NCI-H345 treated with DMSO at 0.1 percent for 48 hours (cell line): ENCODE measurements at regions not wholly inside any gene's neighbourhood (a gene's known extent, or its start where the extent isn't known, plus 50 kb on each side); places are given as distances from the start of the nearest gene placed in this dataset.
A peak's percentile ranks its signal among the peaks of the same experiment; 100 is the strongest.

ENCODE experiments used
- DNase-seq: peaks from one replicate; lab custom pipeline; 2025; ENCODE audit not compliant: unreplicated experiment; lab: John Stamatoyannopoulos, UW

DNA sequence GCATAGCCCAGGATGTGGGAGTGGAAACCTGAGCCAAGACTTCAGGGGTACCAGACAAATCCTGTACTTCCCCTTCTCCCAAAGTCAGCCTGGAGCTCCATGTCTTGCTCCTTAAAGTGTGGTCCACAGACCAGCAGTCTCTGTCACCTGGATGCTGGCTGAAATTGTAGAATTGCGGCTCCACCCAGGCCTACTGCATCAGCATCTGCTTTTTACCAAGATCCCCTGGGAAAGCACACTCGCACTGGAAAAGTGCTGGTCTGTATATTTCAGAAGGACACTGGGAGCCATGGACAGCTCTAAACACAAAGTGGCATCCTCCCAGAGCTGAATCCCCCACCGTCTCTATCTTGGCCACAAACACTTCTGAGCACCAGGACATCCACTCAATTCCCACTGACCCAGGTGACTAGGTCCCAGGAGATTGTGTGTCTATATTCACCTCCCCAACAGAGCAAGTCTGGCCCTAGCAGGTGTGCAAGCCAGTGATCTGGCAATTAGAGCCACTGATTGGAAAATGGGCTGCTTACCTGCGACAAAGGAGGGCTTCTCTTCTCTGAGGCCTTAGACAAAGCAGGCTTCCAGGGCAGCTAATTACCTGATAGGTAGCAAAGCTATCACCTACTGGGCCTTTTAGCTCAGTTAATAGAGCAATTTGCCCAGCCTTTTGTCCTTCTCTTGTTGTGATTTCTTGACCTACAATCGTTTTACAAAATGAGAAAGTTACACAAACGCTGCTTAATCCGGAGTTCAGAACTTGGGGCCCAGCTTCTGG is 443.3 kb downstream of the MN1 start:
- DNase-seq = no peak

DNA sequence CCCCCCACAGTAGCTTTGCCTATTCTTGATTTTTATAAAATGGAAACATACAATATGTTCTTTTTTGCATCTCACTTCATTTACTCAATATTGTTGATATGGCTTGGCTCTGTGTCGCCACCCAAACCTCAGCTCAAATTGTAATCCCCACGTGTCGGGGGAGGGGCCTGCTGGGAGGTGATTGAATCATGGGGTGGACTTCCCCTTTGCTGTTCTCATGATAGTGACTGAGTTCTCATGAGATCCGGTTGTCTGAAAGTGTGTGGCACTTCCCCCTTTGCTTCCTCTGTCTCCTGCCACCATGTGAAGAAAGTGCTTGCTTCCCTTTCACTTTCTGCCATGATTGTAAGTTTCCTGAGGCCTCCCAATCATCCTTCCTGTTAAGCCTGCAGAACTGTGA is 431.3 kb downstream of the MN1 start:
- no peak for DNase-seq

DNA sequence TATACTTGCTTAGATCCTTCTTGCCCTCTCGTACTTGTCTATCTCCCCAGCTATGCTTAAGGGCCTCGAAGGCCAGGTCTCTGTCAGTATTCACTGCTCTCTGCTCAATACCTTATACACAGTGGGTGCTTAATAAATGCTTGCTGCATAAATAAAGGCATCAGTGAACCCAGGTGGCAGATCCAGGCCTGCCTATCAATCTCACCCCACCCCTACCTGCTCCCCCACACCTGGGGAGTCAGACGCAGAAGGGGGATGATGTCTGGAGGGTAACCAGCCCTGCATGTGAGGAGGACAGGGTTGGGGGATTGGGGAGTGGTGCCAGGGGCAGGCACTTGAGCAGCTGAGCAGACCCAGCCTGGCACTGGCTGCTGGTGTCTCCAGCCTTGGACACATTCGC is 430.6 kb downstream of the MN1 start:
- no peak for DNase-seq

DNA sequence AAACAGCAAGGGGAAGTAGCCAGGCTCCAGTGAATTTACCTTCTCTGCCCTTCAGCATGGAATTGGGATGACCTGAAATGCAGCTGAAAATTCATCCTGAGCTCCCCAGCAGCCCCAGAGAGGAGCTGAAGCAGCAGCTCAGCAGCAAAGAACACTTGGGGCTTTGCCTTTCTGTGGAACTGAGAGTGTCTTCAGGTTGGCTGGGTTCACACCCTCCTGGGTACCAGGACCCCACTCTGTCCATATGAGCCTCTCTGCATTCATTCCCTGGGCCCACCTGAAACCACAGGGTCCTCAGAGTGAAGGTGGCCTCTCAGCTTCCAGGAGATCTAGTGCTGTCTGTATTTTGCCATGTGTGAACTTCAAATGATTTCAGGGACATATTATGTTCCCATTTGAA is 429.2 kb downstream of the MN1 start:
- no peak for DNase-seq

DNA sequence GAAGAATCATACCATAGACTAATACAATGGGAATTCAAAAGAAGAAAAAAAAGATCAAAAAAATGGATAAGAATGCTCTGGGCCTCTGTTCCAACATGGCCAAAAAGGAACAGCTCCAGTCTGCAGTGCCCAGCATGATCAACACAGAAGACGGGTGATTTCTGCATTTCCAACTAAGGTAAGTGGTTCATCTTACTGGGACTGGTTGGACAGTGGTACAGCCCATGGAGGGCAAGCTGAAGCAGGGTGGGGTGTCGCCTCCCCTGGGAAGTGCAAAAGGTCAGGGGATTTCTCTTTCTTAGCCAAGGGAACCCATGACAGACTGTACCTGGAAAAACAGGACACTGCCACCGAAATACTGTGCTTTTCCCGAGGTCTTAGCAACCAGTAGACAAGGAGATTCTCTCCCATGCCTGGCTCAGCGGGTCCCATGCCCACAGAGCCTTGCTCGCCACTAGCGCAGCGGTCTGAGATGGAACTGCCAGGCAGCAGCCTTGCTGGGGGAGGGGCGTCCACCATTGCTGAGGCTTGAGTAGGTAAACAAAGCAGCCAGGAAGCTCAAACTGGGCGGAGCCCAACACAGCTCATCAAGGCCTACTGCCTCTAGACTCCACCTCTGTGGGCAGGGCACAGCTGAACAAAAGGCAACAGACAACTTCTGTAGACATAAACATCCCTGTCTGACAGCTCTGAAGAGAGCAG is 428.4 kb downstream of the MN1 start:
- no peak for DNase-seq

DNA sequence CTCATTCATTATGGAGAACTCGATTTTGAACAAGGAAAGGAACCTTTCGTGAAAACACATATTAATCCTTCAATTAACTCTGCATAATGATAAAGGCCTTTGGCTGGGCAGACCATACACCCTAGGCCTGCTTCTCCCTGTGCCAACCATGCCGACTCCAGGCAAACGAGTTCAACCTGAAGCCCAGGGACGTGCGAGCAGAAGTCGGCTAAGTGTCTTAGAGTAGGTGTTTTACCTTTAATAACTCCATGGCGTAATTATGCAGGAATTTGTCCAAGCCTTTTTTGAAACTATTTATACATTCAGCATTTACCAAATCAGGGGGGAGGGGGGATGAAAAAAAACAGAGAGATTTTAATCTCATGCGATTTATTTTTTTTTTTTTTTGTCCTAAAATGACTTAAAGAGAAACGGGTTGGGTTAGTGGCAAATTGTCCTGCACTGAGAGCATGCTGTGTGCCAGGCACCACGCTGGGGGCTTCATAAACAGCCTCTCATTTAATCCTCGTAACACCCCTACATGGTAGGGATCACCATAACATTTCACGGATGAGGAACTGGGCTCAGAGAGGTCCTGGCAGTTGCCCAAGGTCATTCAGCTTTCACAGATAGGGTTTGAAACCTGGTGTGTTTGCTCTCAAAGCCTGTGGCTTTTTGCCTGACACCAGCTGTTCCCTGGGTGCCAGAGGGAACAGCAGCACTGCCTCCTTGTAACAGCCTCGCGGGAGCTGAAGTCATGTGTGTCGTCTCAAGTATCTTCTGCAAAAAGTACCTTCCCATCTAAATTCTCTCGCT is 423.9 kb downstream of the MN1 start:
- peak; percentile 78 for DNase-seq

DNA sequence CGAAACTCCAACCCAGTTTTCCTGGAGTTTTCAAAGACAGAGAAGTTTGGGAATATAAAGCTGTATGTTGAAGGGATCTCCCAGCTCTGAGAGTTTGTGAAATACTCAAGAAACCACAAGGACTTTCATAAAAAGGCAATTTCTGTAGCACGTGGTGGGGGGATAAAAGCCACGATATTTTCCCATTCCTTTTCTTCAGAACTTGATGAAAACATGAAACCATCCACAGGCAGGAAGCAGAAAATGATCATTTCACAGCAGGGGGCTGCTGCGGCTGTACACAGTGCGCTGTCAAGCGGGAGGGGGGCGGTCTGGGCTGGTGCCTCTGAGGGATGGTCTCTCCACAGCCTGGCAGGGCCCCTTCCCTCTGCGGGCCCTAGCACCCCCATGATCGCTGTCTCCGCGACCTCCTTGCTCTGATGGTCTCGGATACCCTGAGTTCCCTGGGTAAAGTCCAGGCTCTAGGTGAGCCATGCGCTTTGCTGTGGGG is 423.2 kb downstream of the MN1 start:
- DNase-seq = peak; percentile 10

DNA sequence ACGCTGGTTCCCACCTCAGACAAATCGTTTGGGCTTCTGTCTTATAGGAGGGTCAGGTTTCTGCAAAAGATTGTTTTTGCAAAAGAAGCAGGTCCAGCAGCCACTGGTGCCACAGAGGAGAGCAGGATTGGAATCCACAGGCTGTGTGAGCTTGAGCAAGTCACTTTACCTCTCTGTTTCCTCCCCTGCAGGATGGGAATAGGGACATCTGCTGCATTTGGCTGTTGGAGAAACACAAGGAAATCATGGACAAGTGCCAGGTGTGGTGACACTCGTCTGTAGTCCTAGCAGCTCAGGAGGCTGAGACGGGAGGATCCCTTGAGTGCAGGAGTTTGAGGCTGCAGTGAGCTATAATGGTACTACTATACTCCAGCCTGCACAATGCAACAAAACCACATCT is 422.6 kb downstream of the MN1 start:
- no peak for DNase-seq

DNA sequence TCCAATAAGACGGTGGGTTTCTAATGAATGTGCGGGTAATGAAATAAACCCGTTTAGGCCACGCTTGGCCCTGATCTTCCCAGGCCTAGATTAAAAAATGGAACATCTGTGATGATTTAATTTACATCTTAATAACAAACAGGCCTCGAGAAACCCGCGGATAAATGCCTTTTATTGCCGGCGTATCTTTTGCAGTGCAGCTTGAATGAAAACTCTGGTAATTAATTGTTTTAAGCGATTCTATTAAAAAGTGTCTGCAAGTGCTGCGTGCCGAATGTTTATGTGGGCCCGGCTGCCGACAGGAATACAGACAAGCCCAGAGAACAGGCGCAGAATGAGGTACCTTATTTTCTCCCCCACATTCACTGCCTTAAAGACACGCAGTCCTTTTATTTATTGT is 420.7 kb downstream of the MN1 start:
- DNase-seq = no peak

DNA sequence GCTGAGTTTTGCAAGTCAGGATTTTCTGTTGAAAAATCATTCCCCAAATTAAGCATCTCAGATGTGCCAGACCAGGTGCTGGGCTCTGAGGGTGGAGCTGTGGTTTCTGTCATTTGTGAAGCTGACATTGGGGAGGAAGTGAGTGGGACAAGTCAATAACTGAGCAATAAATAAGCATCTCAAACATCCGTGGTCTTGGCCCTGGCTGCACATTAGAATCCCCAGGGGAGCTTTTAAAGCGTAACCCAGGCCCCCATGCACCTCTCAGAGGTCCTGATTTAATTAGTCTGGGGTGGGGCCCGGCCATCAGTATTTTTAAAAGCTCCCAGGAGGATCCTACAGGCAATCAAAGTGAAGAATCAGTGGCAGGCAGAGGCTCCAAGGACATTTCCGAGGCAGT is 420.0 kb downstream of the MN1 start:
- no peak for DNase-seq

DNA sequence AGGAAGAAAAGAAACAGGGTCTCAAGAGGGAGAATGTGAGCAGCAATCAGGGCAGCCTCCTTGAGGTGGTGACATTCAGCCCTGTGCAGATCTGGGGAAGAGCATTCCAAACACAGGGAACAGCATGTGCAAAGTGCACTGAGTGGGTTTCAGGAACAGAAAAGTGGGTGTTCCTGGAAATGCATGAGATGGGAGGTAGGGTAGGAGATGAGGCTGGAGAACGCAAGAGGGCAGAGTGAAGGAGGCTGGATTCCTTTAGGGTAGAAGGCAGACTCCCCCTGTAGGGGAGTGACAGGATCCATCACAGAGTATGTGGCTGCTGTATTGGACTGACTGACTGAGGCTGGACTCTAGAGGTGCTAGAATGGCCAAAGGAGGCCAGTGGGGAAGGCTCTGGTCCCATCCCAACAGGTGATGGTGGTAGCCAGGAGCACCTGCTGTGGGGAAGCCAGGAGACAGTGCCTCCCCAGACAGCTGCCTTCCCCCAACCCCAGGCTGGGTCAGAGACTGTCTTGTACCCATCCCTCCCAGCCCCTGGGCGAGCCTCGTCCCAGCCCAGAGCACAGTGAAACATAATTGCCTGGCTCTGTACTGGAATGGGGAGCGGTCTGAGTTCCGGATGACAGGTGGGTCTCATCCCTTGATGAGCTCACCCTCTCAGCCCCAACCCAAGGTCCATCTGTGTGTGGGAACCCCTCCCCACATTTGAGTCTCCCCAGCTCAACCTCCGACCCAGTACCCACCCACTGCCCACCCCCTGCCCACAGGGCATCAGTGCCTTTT is 419.4 kb downstream of the MN1 start:
- no peak for DNase-seq

DNA sequence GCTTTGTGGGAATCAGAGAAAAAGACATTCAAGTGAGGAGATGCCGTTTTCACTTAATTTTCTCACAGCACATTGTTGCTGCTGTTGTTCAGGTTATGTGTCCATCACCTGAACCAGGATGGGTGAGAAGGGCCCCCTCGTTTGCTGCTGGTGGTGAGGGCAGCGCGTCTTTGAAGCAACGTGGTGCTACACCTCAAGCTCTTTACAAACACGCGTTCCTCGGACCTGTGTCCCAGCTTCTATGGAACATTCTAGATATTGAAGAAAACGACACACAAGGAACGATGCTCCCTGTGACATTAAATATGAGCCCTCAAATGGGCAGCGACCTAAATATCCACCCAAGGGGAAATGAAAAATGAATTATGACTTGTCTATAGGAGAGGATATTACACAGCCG is 418.6 kb downstream of the MN1 start:
- no peak for DNase-seq

DNA sequence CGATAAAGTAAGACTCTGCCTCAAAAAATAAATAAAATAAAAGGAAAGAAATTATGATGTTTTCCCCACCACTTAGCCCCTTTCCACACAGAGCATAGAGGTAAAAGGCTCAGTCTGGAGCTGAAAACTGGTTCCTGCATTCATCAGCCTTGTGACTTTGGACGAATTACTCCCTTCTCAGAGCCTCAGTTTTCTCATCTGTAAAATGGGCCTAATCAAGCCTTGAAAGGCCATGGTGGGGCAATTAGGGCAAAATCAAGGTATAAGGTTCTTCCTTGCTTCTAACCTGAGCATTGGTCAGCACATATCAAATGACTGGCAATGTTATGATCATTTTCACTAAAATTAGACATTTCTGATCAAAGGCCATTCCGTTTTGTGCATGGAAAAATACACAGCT is 417.7 kb downstream of the MN1 start:
- no peak for DNase-seq

DNA sequence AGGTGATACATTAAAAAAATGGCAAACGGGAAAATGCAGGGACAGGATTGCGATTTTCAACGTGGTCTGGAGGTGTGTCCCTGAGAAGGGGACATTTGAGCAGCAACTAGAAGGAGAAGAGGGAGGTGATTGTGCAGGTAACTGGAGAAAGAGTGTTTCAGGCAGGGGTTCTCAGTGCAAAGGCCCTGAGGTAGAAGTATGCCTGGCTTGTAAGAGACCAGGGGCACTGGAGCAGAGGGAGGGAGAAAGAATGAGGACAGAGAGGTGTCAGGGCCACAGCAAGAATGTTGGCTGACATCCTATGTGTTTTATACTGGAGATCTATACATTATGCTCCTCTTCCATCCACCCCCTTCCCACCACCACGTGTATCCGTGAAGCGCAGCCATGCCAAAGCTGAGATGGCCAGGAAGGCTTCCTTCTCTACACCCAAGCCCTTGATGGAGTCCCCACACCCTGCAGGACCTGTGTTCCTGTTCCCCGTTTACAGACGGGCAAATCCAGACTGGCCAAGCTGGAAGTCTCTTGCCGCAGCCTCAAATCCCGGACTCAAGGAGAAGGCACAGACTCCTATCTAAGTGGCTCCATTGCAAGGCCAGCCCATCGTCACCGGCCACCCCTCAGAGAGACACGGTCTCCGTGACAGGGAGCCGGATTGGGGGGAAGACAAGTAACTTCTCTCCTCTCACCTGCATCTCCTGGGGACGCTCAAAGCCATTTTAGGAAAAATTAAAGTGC is 416.1 kb downstream of the MN1 start:
- no peak for DNase-seq

DNA sequence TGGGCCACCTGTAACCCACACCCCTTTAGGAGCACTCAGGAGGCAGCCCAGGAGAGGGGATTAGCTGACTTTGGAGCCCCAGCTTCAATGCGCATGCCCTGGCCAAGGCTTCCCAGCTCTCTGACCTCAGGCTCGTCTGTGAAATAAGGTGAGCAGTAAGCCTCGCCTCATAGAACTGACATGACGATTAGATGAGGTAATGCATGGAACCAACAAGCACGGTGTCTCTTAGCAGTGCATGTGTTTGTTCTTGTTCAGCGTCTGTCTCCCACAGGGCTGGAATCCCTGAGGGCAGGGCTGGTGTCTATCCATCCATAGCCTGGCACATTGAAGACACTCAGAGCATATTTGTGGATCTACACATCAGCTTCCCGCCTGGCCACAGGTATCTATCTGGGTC is 415.4 kb downstream of the MN1 start:
- peak; percentile 55 for DNase-seq

DNA sequence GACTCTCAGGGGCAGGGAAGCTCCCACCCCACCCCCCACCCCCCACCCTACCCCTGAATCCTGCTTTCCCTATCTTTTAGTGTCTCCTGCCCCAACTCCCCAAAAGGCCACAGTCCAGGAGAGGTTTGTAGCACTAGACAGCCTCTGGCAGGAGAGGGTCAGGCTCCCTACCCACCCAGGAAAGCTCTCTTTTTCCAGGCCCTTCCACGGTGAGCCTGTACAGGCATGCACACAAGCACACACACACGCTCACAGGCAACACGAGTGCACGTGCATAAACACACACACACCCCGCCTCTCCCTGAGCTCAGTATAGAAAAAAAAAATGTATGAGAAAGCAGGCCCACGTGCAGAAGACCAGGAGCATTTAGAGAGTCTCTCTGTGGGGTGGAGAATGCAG is 414.0 kb downstream of the MN1 start:
- DNase-seq = no peak

DNA sequence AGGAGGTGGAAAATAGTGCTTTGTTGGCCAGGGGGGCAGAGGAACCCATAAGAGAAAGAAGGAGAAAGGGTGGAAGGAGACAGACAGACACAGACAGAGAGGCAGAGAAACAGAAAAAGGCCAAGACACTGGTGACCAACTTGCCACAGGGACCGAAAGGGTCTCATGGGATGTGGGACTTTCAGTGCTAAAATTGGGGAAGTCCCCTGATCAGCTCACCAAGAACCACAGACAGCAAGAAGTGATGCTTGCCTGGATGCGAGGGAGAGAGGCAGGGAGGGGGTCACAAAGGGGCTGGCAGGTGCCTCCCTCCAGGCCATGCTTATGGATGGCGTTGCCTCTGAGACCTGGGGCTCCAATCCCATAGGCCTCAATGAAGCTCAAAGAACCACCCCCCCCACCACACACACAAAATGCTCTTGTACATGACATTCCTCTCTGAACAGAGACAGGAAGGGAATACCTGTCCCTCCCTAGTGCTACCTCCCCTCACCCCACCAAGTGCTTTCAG is 413.4 kb downstream of the MN1 start:
- no peak for DNase-seq

DNA sequence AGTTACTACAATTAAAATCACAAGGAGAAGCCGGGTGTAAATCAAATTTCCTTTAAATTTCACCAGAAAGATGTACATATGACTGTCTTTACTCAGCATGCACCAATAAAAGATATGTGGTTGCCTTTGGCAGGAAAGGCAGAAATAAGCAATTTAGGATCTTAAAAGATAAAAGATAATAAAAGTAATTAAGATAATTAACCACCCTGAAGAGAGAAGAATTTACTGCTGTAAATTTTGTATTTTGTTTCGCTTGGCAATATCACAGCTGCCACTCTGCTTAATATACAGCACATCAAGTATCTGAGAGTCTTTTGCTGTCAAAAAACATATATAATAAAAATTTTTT is 411.9 kb downstream of the MN1 start:
- DNase-seq = no peak

DNA sequence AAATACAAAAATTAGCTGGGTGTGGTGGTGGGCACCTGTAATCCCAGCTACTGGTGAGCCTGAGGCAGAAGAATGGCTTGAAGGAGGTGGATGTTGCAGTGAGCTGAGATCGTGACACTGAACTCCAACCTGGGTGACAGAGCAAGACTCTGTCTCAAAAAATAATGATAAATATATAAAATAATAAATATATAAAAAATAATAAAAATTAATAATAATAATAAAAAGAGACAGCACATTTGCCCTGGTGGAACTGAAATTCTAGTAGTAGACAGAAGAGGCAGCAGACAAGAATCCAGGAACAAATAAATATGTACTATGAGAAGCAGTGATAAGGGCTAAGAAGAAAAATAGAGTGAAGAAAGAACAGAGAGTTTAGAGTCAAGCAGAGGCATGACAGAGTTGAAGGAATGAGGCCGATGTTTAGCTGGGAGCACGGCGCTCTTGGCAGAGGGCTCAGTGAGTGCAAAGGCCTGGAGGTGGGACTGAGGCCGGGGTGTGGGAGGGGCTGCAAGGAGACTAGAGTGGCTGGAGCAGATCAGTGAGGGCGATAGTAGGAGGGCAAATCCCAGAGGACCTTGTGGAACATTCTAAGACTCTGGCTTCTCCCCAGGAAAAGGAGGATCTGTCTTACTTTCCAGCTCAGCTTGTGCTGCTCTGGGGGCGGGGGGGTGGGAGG is 410.3 kb downstream of the MN1 start:
- DNase-seq = no peak

DNA sequence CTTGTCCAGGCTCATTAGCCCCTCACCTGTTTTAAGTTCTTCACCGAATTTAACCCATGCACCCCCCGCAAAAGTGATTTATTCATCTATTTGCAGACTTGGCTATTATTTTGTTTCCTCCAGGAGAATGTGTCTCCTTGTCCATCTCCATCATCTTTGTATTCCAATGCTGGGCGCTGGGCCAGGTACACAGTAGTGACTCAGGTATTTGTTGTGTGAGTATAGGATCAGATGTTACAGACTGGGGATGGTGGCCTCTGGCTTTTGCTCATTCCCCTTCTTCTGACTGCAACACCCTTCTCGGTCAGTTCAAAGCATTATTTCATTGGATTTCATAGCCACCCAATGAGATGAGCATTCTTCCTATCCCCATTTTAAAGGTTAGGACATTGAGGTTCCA is 408.2 kb downstream of the MN1 start:
- DNase-seq = no peak
